ENCODE measurements at regions not wholly inside any gene's neighbourhood (a gene's known extent, or its start where the extent isn't known, plus 50 kb on each side); places are given as distances from the start of the nearest gene placed in this dataset.
"Not testable (repeated sequence)": the region's sequence is repeated elsewhere in the genome, so short reads cannot be mapped to it uniquely, and the experiment has no call there.

DNA sequence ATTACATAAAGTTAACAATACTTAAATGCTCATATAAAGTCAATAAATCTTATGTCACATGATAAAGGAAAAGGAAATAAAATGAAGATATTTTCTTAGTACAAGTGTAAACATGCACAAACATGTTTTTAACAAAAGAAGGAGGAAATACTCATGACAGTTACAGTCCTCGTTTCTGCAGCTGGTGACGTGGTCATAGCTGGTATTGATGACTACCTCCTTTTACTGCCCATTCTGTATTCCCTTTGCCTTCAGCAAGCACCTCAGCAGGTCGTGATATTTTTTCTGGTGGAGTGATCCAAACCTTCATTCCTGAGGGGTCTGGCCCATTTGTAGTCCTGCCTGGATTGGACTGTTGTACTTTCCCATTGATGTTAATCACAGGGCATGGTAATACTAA is 797.5 kb upstream of the PCDH10 start:
- DNase-seq (ENCODE audit: low spot score), result not testable (repeated sequence)

DNA sequence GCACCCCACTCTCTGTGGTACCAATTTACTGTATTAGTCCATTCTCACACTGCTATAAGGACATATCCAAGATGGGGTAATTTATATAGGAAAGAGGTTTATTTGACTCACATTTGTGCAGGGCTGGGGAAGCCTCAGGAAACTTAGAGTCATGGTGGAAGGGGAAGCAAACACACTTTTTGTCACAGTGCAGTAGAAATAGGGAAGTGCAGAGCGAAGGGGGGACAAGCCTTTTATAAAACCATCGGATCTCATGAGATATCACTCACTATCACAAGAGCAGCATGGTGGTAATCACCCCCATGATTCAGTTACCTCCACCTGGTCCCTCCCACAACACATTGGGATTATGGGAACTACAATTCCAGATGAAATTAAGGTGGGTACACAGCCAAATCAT is 766.9 kb upstream of the PCDH10 start:
- no peak for DNase-seq (ENCODE audit: low spot score)

DNA sequence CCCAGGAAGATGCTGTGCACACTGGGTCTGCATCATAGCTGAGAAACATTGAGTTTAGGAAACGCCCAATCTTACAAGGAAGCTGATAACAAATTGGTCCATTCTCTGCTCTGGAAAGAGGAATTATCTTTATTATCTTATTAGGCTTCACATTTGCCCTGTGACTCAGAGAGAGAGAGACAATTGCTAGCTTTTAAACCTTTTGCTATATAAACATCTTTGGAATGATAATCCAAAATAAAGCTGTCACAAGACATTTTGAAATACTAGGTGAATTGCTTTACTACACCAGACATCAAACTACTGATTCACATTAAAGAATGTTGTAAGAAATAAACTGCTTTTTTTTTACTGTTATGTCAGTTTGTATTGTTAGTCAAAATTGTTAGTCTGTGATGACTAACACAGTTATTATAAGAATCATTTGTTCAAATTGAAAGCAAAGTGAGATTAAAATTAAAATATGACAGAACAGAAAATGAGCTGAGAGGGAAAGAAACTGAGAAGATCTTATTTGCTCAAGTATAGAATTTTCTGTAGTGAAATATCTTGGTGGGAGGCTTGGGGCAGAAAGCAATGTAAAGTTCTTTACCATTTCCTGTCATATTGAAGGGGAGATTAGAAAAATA is 765.4 kb upstream of the PCDH10 start:
- DNase-seq (ENCODE audit: low spot score), result no peak

DNA sequence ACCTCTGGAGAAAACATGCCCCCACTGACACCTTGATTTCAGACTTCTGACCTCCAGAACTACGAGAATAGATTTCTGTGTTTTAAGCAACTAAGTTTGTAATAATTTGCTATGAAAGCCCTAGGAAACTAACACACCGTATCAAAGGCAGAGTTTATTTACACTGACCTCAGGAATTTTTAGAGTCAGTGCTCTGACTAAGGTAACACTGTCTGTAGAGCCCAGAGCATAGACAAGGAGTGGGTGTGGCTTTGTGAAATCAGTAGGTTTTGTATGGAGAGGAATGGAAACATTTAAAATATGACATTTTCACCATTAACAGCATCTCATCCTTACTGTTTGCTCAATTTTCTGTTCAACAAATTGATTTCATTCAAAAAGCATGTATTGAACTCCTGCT is 764.4 kb upstream of the PCDH10 start:
- DNase-seq (ENCODE audit: low spot score), result no peak

DNA sequence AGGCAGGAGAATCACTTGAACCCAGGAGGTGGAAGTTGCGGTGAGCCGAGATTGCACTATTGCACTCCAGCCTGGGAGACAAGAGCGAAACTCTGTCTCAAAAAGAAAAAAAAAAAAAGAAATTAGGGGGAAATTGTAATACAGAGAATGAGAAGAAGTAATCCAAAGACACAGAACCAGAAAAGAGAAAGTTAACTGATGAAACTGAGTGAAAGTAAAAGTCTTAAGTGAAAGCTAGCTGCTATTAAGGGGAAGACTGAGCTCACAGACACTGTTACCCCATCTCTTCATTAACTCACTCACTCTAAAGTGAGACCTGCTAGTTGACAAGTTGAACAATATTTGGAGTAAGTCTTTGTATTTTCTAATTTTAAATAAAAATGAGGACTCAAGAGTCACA is 763.0 kb upstream of the PCDH10 start:
- DNase-seq (ENCODE audit: low spot score), result no peak

DNA sequence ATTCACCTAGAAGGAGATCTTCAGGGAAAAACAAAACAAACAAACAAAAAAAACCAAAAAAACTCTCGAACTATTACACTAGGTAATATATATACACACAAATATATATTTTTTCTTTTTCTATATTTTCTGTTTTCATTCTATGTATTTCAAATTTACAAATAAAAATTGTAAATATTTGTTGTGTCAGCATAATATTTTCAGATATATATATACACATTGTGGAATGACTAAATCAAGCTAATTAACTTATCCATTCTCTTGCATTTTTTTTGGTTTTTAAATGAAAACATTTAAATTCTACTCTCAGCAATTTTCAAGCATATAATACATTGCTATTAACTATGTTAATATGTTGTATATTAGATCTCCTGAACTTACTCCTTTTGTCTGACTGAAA is 762.0 kb upstream of the PCDH10 start:
- DNase-seq (ENCODE audit: low spot score), result no peak

DNA sequence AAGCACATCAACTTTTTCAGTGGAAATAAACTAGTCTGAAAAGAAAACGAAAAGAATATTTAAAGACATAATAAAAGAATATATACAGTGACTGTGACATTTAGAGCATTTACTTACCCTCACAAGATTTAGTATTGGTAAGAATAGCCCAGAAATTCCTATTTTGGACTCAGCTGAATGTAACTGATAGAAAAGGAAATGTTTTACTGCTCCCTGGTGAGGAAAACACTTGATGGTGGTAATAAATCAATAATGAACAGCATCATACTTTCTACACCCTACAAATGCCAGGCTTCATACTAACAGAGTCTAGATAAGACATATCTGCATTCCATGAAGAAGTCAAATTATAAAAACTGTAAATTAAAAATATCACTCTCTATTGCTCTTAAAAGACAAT is 753.5 kb upstream of the PCDH10 start:
- no peak for DNase-seq (ENCODE audit: low spot score)

DNA sequence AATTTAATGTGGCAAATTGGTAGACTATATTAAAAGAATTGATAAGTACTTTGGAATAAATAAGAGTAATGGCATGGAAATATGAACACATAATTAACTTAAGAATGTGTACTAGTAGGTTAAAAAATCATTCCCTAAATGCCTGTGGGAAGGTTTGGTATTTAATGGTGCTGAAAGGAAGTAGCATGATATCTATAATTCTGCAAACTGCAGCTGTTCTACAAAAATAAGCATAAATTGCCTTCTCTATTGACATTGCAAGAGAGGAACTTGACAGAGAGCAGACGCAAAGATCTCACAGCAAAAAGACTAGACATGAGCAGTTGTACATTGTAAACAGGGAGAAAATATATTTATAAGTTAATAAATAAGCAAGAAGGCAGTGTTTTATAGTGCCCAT is 752.5 kb upstream of the PCDH10 start:
- DNase-seq (ENCODE audit: low spot score), result no peak

DNA sequence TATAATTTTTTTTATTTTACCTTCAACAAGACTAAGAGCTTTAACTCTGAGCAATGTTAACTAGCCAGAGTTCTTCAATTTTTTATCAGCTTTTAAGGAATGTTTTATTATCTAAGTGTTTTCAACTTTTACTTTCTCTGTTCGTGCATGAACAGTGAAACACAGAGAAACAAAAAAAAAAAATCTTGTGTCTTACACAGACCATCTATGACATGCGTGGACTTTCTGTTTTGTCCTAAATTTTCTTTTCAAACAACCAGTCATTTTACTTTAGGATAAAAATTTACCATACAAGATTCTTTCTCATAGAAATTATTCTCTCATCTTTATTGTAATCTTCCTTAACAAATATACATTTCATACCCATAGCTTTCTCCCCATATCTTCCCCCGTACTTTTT is 731.9 kb upstream of the PCDH10 start:
- DNase-seq (ENCODE audit: low spot score), result no peak

DNA sequence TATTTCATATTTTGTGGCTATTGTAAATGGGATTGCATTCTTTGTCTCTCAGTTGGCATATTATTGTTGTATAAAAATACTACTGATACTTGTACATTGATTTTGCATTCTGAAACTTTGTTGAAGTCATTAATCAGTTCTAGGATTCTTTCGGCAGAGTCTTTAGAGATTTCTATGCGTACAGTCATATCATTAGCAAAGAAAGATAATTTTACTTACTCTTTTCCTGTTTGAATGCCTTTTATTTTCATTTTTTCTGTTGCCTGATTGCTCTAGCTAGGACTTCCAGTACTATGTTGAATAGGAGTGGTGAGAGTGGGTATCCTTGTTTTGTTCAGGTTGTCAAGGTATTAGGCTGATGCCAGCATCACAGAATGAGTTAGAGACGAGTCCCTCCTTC is 722.0 kb upstream of the PCDH10 start:
- DNase-seq (ENCODE audit: low spot score), result no peak

DNA sequence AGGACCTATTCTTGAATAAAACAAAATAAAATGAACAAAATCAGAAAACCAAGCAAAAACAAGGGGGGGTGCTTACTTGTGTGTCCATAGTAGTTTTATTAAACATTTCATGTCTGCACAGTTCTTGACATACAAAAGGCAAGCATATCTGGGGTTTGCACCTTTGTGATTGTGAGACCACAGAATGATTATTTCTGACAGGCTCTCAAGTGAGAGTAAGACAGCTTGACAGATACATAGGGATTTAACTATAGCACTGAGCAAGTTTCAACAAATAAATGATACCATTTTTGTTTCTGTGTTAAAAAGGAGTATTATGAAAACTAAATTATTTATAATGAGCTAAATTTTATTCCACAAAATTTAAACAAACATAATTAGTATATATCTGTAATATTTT is 712.0 kb upstream of the PCDH10 start:
- DNase-seq (ENCODE audit: low spot score), result no peak

DNA sequence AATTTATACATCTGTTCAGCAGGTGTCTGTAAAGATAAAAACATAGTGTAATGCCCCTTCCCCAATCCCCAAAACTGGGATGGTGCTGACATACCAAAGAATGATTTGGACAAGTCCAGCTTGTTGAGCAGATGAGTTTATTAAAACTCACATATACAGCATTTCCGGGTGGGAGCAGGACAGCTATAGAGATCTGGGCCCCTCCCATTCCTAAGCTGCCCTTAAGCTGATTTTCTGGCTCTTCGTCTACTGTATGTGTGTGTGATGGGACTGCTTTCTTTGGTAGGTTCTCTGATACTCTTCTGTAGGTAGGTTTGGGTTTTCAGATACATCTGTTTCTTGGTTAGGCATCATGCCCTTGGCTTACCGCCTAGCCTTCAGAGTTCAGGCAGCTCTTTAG is 703.7 kb upstream of the PCDH10 start:
- DNase-seq (ENCODE audit: low spot score), result no peak

DNA sequence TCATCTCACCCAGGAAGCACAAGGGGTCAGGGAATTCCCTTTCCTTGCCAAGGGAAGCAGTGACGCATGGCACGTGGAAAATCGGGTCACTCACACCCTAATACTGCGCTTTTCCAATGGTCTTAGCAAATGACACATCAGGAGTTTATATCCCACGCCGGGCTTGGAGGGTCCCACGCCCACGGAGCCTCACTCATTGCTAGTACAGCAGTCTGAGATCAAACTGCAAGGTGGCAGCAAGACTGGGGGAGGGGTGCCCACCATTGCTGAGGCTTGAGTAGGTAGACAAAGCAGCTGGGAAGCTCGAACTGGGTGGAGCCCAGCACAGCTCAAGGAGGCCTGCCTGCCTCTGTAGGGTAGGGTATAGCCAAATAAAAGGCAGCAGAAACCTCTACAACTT is 691.1 kb upstream of the PCDH10 start:
- DNase-seq (ENCODE audit: low spot score), result not testable (repeated sequence)

DNA sequence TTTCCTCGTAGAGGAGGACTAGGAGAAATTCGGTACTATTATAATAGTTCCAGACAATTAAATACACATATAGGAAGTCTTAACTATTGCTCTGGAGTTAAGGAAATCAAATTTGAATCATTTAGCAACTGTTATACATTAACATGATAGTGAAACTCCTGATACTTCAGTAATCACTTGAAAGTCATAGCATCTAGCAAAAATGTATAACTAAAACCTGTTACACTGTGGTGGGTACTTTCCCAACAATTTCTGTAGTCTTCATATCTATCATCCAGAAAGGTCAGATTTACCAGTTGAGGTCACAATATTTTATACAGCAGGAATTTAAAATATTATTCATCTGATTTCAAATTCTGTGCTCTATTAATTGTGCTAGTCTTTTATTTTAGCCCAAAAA is 669.6 kb upstream of the PCDH10 start:
- DNase-seq (ENCODE audit: low spot score), result no peak

DNA sequence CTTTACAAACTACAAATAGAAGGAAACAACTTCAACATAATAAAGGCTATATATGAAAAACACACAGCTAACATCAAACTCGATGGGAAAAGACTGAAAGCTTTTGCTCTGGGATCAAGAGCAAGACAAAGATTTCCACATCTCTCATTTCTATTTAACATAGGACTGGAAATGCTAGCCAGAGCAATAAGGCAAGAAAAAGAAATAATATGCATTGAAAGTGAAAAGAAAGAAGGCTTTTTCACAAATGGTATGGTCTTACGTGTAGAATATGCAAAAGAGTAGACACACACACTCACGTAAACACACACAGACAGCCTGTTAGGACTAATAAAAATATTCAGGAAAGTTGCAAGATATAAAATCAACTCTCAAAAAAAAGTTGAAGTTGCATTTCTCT is 660.5 kb upstream of the PCDH10 start:
- DNase-seq (ENCODE audit: low spot score), result no peak

DNA sequence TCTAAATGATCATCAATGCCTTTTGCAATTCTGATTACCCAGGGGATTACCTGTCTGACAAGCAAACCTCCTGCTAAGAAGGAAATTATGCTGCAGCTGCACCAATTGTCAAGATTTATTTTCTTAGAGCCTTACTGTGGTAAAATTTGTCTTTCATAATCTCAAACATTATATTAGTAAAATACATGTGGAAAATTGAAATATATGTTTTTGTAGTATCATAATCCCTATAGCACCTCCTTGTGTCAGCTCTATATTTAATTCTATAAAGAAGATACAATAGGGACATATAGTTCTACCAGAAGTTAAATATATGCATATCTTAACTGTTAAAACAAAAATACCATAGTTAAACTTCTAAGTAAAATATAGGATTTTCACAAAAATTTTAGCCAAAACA is 655.6 kb upstream of the PCDH10 start:
- no peak for DNase-seq (ENCODE audit: low spot score)

DNA sequence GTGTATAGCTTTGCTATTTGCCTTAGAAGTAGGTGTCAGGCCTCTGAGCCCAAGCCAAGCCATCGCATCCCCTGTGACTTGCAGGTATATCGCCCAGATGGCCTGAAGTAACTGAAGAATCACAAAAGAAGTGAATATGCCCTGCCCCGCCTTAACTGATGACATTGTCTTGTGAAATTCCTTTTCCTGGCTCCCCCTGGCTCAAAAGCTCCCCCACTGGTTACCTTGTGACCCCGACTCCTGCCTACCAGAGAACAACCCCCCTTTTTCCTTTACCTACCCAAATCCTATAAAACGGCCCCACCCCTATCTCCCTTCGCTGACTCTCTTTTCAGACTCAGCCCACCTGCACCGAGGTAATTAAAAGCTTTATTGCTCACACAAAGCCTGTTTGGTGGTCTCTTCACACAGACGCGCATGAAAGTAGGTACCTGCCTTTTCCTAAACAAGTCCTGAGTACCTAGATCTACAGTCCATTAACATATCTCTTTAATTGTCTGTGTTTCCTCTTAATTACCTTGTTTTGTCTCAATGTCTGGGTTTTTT is 653.8 kb upstream of the PCDH10 start:
- not testable (repeated sequence) for DNase-seq (ENCODE audit: low spot score)

DNA sequence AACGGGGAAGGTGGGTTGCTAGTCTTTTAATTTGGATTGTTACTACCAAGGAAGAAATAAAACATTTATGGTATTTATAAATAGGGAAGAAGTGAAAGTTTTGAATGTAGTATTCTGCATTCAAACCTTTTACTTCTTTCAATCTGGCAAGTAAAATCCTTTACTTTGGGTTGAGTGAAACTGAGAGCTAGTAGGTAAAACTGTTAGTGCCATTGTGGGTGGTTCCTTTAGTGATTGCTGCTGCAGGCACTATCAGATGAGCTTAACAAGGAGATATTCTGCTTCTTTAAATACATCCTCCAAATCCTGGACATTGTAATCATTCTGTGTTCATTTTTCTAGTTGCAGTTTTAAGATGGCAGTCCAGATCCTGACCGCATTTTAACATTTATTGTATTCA is 650.9 kb upstream of the PCDH10 start:
- no peak for DNase-seq (ENCODE audit: low spot score)

DNA sequence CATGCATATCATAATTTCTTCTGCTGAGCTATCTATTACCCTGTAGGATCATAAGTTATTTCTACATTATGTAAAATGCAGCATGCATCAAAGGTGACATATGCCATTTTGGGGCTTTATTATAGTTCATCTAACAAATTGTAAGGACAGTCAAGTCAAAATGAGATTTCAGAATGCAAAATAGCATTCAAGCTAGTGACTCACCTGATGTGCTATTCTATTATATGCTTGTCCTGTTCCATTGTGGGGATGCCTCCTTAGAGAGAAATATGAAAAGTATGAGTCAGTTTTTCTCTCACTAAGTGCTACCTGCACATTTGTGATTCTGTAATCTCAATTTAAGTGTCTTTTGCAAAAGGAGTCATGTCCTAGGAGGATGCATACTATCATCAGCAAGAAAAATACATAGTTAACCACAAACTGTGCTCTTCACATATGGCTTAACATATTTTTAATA is 647.0 kb upstream of the PCDH10 start:
- no peak for DNase-seq (ENCODE audit: low spot score)

DNA sequence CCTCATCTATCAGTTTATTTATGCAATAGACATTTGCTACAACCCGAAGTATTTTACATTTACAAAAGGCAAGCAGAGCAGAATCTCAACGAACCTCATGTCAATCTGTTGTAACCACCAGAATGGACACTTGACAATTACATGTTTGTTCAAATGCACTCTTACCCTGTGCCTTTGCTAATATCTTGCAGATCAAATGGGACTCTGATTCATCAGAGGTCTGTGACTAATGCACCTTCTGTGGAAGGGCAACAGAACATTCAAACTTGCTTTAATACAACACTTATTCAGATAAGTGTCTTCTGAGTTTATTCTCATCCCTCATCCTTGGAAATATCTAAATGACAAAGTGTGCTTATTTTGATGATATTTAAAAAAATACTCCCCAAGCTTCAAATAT is 644.7 kb upstream of the PCDH10 start:
- no peak for DNase-seq (ENCODE audit: low spot score)

DNA sequence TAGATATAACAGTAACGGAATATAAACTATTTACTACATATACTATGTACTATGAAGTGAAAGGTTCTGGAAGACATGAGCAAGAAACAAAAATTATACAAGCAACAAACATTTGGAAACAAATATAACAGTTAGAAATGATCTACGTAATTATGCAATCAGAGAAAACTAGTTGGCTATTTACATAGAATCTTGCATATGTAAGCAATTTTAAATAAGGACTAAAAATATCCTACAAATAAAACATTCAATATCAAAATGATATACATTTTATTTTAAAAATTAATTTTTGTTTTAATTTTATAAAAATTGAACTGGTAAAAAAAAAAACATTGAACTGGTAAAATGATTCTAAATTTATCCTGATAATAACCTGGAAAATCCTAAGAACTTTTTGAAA is 642.5 kb upstream of the PCDH10 start:
- DNase-seq (ENCODE audit: low spot score), result no peak

DNA sequence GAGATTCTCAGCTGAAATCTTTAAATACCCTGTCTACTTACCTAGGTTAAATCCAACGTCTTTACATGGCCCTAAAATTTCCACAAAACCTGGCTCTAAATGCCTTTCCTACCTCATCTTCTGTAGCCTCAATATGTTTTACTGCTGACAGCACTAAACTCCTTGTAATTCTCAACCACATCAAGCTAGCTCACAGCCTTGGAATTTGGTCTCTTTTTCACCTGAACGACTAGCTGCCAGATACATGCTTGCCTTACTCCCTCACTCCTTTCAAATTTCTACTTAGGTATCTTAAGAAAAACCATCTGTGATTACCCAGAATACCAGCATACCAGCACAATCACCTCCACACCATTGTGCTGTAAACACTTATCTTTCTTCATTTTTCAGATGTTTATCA is 635.6 kb upstream of the PCDH10 start:
- no peak for DNase-seq (ENCODE audit: low spot score)

DNA sequence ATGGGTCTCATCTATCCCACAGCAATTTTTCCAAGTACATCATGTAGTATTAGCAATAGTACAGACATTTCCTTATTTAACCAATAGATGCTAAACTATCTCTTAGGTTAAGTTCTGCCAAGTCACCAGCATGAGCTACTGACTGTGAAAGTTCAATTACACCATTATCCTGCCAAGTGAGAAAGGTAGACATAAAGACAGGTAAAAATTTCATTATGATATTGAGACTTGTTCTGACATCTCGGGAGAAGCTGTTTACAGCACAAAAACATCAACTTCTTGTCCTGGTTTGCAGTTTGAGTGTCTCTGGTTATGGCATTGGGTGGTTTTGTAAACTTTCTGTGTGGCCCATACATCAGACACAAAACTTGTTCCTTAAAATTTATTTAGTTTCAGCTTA is 622.4 kb upstream of the PCDH10 start:
- no peak for DNase-seq (ENCODE audit: low spot score)

DNA sequence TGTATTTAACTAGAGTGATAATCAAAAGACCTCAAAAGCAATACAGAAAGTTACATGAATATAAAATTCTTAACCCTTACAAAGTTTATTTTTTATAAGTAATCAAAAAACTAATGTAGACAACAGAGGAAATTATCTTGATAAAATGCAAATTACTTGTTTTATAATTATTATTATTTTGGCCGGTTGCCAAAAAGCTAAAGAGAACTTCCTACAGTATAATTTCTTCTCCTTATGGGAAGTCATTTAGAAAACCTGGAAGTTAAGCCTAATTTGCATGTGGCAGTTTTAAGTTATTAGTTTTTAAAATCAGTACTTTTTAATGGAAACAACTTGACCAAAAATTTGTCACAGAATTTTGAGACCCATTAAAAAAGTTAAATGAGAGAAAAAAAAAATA is 621.3 kb upstream of the PCDH10 start:
- DNase-seq (ENCODE audit: low spot score), result no peak

Data from HT-29 (cell line).